ENCODE measurements at regions not wholly inside any gene's neighbourhood (a gene's known extent, or its start where the extent isn't known, plus 50 kb on each side); places are given as distances from the start of the nearest gene placed in this dataset.

DNA sequence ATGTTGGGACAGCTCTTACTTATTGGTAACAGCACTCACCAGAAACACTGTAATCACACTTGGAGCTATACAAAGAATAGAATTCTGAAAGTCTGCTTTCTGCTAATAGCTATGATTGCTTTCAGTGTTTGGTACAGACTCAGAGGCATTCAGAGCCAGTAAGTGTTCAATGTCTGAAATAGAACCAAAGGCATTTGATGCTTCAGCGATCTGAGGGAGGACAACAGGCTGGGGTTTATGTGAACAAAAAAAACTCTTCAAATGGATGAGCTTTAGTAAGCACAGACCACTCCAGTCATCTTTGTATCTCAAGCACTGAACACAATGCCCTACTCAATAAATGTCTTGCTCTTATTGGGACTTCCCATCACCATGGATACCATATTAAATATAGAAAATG, 322.8 kb upstream of the GRM3 start:
- Histone ChIP-seq H3K4me3 (no peak overlapping the region), H3K27ac (no peak overlapping the region), H3K27me3 (no peaks in the 10 kb centered on the region), H3K9me3 (no peaks in the 10 kb centered on the region), H3K36me3 (no peaks in the 10 kb centered on the region), H3K4me1 (no peaks in the 10 kb centered on the region)
- no peak for DNase-seq
- TF ChIP-seq, protein P1, sequence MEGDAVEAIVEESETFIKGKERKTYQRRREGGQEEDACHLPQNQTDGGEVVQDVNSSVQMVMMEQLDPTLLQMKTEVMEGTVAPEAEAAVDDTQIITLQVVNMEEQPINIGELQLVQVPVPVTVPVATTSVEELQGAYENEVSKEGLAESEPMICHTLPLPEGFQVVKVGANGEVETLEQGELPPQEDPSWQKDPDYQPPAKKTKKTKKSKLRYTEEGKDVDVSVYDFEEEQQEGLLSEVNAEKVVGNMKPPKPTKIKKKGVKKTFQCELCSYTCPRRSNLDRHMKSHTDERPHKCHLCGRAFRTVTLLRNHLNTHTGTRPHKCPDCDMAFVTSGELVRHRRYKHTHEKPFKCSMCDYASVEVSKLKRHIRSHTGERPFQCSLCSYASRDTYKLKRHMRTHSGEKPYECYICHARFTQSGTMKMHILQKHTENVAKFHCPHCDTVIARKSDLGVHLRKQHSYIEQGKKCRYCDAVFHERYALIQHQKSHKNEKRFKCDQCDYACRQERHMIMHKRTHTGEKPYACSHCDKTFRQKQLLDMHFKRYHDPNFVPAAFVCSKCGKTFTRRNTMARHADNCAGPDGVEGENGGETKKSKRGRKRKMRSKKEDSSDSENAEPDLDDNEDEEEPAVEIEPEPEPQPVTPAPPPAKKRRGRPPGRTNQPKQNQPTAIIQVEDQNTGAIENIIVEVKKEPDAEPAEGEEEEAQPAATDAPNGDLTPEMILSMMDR (IDR thresholded peaks at IDR 0.05): no peak
- intact Hi-C loops (cut with DNase I; ENCODE audit: low total_unique reads): no loop called here

DNA sequence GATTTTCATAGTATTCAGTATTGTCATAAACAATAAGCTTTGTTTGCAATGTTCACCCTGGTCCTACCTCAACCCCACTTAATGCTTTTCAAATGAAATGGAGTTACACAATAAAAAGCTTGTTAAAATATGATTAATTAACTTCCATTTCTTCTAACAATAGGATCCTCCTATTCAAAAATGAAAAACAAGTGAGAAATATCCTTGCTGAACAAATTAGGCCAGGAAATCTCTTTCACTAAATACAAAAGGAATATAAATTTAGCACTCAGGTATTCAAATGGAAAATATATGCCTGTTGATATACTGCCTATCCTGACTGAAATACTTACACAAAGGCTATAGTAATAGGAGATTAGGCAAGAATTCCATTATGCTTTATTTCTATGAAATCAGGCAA, 323.4 kb upstream of the GRM3 start:
- Histone ChIP-seq H3K9me3 (no peaks in the 10 kb centered on the region), H3K4me3 (no peak overlapping the region), H3K36me3 (no peaks in the 10 kb centered on the region), H3K4me1 (no peaks in the 10 kb centered on the region), H3K27ac (no peak overlapping the region), H3K27me3 (no peaks in the 10 kb centered on the region)
- intact Hi-C loops (cut with DNase I; ENCODE audit: low total_unique reads): no loop called here
- TF ChIP-seq, protein P1 (IDR thresholded peaks at IDR 0.05): no peak
- DNase-seq: no peak

GRCh38 chr7:86313842-86314241, 329.9 kb upstream of the GRM3 start:
- intact Hi-C loops (cut with DNase I; ENCODE audit: low total_unique reads): no loop called here
- Histone ChIP-seq H3K27ac (no peak overlapping the region), H3K27me3 (no peaks in the 10 kb centered on the region), H3K36me3 (no peaks in the 10 kb centered on the region), H3K4me3 (no peak overlapping the region), H3K9me3 (no peaks in the 10 kb centered on the region), H3K4me1 (no peaks in the 10 kb centered on the region)
- TF ChIP-seq, protein P1 (IDR thresholded peaks at IDR 0.05): no peak
- no peak for DNase-seq

- H3K4me1 ChIP-seq: no peaks in the 10 kb centered on the region
- H3K9me3 ChIP-seq: no peaks in the 10 kb centered on the region
- no peak for DNase-seq
- no peaks in the 10 kb centered on the region for H3K27me3 ChIP-seq
- H3K4me3 ChIP-seq: no peak overlapping the region
- intact Hi-C loops (cut with DNase I; ENCODE audit: low total_unique reads): no loop called here
- TF ChIP-seq, protein P1 (IDR thresholded peaks at IDR 0.05): no peak
- no peak overlapping the region for H3K27ac ChIP-seq
- no peaks in the 10 kb centered on the region for H3K36me3 ChIP-seq
These were observed 342.4 kb upstream of the GRM3 start for GRCh38 chr7:86301301-86301700.

- H3K4me1 ChIP-seq: no peaks in the 10 kb centered on the region
- TF ChIP-seq, protein P1 (IDR thresholded peaks at IDR 0.05): no peak
- H3K36me3 ChIP-seq: no peaks in the 10 kb centered on the region
- intact Hi-C loops (cut with DNase I; ENCODE audit: low total_unique reads): no loop called here
- H3K27me3 ChIP-seq: no peaks in the 10 kb centered on the region
- H3K9me3 ChIP-seq: no peaks in the 10 kb centered on the region
- no peak overlapping the region for H3K4me3 ChIP-seq
- DNase-seq: no peak
- H3K27ac ChIP-seq: no peak overlapping the region
These were observed 348.2 kb upstream of the GRM3 start for GRCh38 chr7:86295526-86295925.

DNA sequence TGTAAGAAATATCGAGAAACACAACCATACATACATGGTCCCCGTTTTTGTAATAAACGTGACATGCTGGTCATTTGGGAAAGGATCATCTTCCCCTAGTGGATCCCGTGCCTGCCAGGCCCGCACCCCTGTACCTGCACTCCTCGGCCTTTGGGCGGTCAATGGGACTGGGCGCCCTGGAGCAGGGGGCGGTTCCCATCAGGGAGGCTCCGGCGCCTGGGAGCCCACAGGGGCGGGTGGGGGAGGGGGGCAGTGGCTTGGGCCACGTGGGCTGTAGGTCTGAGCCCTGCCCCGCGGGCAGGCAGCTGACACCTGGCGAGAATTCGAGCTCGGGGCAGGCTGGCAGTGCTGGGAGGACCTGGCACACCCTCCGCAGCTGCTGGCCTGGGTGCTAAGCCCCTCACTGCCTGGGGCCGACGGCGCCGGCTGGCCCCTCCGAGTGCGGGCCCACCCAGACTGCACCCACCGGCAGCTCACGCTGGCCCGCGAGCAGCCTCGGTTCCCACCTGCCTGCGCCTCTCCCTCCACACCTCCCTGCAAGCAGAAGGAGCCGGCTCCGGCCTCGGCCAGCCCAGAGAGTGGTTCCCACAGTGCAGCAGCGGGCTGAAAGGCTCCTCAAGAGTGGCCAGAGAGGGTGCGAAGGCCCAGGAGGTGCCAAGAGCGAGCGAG, 361.6 kb upstream of the GRM3 start:
- H3K36me3 ChIP-seq: no peaks in the 10 kb centered on the region
- H3K4me1 ChIP-seq: no peaks in the 10 kb centered on the region
- H3K27me3 ChIP-seq: no peaks in the 10 kb centered on the region
- TF ChIP-seq, protein P1 (IDR thresholded peaks at IDR 0.05): no peak
- no peak overlapping the region for H3K27ac ChIP-seq
- H3K9me3 ChIP-seq: peaks cover 0 to 4% (median 0%) of the 10 kb centered on the region in 3 donors
- no peak for DNase-seq
- intact Hi-C loops (cut with DNase I; ENCODE audit: low total_unique reads): no loop called here
- H3K4me3 ChIP-seq: no peak overlapping the region
